Caki2 (cell line): ENCODE measurements at regions not wholly inside any gene's neighbourhood (a gene's known extent, or its start where the extent isn't known, plus 50 kb on each side); places are given as distances from the start of the nearest gene placed in this dataset.
A peak's percentile ranks its signal among the peaks of the same experiment; 100 is the strongest.
"Not testable (repeated sequence)": the region's sequence is repeated elsewhere in the genome, so short reads cannot be mapped to it uniquely, and the experiment has no call there.

ENCODE experiments used
- DNase-seq: peaks from one replicate; pipeline ENCODE4 v3.0.0-alpha.2; 2015; ENCODE audit warnings: low read depth
- in situ Hi-C: cut with HindIII; loops from 2 replicates; pipeline ENCODE4 v1.10.0; 2016; ENCODE audit warnings: low sequenced_read_pairs, low pct_unique_long_range_greater_than_20kb, mixed read lengths

DNA sequence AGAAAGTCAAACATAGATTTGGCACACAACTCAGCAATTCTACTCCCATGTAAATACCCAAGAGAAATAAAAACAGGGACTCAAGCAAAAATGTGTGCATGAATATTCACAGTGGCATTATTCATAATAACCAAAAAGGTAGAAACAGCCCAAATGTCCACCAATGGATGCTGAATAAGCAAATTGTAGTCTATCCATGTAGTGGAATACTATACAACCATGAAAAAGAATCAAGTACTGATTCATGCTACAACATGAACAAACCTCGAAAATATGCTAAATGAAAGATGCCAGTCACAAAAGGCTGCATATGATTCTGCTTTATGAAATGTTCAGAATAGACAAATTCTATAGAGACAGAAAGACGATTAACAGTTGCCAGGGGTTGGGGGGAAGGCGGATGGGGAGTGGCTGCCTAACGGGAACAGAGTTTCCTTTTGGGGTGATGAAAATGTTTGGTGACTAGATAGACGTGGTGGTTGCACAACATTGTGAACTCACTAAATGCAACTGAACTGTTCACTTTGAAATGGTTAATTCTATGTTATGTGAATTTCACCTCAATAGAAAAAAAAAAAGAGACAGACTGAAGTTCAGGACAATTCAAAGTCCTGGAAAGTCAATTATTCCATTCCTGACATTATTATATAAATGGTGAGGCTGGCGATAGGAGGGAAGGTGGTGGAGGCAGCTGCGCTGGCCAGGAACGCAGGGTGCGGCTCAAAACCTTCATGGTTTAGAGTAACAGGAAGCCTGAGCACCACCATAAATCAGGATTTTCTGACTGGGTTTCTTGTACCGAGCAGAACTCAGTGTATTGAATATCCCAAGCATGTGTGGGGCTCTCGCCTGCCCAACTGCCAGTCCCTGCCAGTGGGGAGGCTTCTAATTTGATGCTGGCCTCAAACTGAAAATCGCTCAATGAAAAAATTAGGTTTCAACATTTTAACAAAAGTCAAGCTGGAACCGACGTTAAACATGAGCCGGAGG is 300.9 kb downstream of the C16orf95 start:
- no peak for DNase-seq
- in situ Hi-C loops: no loop called here

DNA sequence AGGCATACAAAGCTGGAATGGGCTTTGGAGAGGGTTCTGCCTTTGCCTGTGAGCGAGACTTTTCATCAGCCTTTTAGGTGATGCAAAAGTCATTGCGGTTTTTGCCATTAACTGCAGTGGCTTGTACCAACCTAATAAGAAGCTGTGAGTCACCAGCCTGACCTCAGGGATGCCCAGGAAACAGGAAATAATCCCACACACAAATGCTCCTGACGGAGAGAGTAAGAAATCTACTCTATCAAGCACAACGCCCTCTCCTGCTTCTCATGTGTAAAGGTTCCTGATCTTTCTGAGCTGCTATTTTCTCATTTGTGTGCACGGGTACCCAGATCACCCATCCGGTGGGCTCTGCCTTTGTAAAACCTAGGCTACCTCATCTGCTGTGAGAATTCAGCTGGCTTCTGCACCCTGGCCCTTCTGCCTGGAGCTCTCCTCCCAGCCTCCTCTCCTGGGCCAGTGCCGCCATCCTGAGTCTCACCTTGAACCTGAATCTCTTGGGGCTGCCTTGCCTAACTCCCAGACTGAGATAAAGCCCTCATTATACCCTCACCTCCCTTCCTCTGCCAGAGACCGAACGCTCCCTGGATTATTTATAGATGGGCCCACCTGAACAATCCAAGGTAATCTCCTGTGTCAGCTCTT is 299.7 kb downstream of the C16orf95 start:
- in situ Hi-C loops: no loop called here
- peak; percentile 86 for DNase-seq

DNA sequence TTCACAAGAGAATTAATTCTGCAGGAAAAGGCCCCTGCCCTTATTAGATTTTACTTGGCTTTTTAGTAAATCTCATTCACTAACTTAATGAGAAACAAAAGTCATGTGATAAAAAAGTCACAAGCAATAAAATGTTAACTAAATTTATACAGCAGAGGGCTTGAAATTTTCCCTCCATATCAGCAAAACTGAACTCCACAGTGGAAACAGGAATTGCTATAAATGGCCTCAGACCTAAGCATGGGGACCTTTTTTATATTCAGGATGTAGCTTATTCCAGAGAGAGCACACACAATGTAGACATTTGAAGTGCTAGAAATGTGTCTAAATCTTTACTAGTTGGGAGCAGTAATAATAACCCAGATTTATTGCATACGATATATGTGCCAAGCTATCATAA is 291.5 kb downstream of the C16orf95 start:
- in situ Hi-C loops: no loop called here
- DNase-seq: no peak

DNA sequence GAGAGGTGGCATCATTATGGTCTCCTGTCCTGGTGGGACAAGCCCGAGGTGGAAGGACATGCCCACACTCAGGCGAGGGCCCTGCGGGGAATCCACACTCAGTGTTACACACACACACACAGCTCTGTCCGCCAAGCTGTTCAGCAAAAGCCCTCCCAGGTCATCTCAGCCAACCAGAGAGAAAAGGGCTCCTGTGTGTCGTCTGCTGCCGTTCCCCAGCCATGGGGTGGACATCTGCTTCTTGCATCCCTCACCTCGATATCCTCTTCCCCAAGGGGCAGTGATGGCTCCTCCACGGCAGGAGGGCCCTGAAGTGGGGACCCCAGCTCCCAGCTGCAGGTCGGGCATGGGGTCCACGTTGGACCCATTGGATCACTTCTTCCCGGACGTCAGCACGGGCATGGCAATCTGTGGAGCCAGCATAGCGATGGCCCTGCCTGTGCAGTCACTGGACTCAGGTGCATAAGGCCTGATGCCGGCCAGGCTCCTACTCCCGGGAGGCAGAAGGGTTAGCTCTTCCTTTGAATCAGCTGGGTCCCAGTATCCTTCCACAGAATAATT is 290.1 kb downstream of the C16orf95 start:
- DNase-seq: no peak
- in situ Hi-C loops: no loop called here

DNA sequence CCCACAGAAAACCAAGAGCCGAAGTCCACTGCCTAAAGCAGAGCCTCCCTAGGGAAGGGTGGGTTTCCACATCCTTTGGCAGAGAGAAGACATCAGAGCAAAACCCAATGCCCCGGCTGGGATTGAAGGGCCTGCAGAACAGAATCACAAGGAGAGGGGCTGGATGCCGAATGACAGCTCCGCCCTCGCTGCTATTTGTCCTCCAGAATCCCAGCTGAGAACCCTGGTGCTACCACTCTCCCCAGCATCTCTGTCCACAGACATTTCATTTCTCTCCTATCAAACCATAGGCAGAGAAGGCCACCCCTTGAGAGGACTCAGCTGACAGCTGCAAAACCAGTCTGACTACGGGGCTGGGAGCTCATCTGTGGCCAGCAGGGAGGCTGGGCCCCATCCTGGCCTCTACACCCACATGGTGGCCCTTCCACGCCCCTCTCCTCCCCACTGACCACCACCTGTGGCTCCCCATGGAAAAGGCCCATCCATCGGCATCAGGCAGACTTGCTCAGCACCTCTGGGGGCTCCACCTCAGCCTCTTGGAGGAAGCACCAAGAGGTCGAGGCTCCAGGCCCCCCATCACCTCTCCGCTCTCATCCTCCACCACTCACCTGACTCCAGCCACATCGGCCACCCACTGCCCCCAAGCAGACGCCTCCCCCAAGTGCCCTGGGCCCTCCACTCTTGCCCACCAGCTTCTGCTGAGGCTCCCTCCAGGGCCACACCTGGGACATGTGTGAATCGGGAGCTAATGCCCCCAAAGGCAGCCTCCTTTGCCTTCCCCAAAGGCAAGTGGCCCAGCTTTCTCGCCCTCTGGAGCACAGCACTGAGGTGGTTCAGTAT is 288.5 kb downstream of the C16orf95 start:
- in situ Hi-C loops: no loop called here
- no peak for DNase-seq

DNA sequence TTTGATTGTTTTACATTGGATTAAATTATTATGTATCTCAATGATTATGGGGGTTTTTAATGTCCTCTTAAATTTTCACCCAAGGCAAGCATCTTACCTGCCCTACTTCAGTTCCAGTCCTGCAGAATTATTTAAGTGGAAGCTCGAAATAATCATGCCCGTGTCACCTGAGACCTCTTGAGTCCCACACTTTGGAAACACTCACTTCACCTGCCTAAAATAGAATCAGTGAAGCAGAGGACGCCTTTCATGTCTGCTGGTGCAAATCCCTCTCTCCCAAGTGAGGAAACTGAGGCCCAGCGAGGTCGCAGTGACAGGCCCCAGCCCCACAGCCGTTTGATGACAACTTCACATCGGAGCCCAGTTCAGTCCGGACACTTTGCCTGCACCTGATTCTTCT is 284.6 kb downstream of the C16orf95 start:
- no peak for DNase-seq
- in situ Hi-C loops: no loop called here

DNA sequence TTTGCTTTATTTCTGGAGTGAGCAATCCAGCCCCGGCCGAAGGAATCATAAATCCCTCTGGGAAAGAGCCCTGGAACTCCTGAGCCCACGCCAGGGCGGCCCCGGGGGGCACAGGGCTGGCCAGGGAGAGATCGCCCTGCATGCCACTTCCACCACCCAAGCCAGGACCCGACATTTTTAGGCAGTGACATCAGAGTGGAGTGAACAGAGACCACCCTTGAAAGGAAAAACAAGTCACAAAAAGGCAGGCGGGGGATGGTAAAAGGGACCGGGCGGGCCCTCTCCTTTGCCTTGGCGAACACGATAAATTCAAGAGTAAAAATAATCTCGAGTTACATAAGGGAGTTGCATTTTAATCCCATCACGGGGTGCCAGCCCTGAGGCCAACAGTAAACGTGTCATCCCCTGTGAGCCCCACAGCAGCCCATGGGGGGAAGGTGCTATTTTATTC is 284.1 kb downstream of the C16orf95 start:
- in situ Hi-C loops: no loop called here
- DNase-seq: no peak

DNA sequence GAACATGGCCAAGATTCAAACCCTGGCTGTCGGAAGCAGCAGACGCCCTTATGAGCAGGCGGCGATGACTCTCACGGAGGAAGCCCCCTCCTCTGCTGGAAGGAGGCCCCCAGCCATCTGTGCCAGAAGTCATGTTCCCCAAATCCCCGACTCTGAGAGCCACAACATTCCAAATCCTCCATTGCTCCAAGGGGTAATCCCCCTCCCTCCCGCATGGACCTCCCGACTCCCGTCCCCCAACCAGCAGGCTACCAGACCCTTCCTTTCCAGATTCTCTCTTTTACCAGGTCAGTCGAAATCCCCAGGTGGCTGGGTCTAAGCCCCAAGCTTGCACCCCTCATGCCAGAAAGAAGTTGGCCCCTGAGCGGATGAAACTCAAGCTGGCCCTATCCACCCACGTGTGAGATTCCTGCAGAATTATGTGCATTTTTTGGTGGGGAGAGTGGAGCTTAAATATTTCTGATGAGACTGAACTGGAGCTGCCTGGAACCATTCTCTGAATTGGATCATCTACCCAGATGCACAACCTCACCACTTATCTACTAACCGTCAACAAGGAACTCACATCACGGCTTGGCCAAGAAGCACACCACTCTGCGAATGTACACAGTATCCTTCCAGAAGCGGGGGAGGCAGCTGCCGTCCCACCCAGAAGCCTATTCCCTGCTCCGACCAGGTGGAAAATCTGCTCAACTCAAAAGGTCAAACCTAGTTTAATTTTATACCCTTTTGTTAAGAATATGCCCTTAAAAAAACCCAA is 283.5 kb downstream of the C16orf95 start:
- in situ Hi-C loops: no loop called here
- no peak for DNase-seq

DNA sequence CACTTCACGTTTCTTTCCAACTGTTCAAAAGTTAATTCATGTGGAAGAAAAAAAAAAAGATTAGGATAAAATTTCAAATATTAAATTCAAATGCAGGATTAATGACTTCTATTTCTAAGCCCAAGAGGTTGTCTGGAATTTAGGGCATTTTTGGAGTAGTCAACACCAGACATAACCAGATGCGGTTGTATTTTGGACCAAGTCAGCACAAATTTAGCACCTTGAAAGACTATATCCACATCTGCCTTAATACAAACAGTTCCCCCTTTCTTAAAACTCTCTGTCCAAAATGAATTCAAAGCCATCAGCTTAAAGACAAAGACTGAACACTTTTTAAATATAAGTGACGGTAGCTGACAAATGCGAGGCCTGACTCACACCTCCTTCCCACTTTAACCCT is 282.9 kb downstream of the C16orf95 start:
- no peak for DNase-seq
- in situ Hi-C loops: no loop called here

DNA sequence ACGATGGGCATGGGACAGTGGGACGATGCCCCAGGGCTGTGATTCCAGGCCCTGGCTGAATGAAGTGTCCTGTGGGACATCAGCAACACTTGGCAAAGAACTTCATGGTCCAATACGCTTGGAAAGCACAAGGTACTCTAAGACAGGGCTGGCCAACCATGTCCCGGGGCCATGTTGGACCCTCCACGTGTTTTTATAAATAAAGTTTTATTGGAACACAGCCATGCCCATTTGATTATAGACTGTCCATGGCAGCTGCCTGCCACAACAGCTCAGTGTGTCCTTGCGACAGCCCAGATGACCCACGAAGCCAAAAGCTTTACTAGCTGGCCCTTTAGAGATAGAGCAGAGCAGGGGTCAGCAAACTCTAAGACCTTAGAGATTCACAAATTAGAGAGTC is 282.1 kb downstream of the C16orf95 start:
- no peak for DNase-seq
- in situ Hi-C loops: no loop called here

DNA sequence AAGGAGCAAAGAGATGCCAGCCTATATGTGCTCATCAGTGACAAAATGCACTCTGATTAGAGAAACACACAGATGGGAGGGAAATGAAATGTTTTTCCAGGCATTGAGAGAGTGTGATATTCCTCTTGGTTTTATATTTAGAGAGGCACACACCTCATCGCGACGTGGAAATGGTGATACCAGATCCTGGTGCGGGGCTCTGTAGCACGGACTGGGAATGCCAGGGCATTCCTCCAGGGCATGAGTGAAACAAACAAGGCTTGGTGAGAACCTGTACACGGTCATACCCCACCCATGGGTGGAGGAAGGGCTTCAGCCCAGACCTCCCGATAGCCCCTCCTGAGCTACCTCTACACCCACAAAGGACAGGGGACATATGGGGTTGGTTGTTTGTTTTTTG is 280.2 kb downstream of the C16orf95 start:
- in situ Hi-C loops: no loop called here
- DNase-seq: no peak

DNA sequence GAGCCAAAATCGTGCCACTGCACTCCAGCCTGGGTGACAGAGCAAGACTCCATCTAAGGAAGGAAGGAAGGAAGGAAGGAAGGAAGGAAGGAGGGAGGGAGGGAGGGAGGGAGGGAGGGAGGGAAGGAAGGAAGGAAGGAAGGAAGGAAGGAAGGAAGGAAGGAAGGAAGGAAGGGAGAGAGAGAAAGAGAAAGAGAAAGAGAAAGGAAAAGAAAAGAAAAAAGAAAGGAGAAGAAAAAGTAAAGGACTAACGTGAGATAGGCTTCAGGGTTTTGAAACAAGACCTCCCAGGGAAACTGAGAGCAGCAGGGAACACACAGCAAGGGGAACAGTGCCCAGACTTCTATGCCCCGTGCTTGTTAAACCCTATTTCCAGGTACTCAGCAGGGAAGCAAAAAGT is 278.7 kb downstream of the C16orf95 start:
- in situ Hi-C loops, DNase-seq: not testable (repeated sequence)

DNA sequence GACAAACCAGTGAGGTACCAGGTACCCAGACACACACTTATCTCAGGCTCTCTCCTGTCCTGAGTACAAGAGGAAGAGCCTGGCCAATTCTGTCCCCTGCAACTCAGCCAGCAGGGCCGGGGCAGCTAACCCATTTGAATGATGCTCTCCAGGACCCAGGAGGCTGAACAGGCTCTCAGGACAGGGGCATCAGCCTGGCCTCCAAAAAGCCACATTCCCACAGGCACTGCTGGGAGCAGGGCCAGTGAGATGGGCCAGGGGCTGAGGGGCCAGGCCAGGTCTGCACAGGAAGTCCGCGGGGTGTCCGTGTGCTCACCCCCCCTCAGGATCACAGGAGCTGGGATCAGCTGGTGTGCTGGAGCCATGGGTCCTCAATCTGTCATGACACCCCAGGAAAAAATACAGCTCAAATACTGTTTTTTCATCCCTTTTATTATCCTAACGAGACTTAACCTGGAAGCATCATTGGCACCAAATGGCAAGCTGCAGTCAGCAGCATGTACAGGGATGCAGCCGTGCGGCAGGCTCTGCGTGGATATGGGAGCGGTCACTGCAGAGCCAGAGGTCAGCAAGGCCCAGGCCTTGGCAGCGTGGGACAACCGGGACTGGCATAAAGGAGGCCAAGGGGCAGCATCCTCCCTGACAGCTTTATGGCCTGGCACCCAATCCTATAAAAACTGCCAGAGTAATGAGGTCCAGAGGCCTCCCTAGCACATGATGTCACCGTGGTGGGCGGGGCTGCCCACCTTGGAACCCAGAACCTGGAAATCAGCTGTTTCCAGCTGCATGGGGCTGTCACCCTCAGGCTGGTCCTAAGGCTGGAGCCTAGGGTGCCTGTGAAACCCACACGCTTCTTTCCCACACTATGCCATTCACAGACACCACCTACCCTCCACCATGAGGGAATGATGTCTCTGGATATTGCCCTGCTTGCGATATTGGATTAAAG is 276.7 kb downstream of the C16orf95 start:
- in situ Hi-C loops: no loop called here
- DNase-seq: no peak

DNA sequence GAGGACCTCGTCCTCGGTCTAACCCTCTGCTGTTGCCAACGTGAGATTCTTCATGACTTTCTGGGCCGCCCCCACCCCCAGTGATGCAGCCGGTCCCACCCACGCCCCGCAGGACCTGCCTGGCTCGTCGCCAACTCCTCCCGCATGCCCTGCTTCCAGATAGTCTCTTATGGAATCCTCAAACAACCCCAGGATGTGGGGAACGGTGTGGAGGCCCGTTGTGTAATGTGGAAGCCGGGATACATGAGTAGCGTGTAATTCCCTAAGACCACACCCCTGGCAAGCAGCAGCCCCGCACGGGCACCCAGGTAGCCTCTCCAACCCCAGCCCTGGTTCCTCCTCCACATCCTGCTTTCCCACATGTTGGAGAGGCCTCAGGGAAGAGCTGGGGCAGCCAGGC is 275.9 kb downstream of the C16orf95 start:
- in situ Hi-C loops: no loop called here
- no peak for DNase-seq

DNA sequence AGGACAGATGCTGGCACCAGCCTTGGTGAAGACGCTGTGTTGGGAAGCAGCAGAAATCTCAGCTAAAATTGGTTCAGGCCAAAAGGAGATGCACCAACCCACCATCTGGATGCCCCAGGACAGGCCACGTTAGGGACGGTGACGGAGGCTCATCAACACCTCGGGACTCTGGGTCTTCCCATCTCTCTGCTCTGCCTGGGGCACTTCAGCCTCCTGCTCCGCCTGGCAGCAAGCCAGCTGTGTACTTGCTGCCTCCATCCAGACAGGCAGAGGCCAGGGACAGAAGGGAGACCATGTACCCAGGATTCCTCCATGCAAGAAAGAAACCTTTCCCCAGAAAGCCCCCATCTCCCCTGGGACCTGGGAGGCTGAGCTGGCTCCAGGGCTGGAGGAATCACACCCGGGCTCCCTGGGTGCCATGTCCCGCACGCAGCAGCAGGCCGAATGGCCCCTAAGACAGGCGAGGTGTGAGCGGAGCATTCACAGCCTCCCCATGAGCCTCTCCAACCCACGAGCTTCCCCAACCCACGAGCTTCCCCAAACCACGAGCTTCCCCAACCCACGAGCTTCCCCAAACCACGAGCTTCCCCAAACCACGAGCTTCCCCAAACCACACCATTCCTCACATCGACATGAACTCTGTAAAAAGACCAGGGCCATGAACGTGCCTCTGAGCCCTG is 274.5 kb downstream of the C16orf95 start:
- in situ Hi-C loops: no loop called here
- DNase-seq: no peak
